ENCODE measurements at regions not wholly inside any gene's neighbourhood (a gene's known extent, or its start where the extent isn't known, plus 50 kb on each side); places are given as distances from the start of the nearest gene placed in this dataset.

DNA sequence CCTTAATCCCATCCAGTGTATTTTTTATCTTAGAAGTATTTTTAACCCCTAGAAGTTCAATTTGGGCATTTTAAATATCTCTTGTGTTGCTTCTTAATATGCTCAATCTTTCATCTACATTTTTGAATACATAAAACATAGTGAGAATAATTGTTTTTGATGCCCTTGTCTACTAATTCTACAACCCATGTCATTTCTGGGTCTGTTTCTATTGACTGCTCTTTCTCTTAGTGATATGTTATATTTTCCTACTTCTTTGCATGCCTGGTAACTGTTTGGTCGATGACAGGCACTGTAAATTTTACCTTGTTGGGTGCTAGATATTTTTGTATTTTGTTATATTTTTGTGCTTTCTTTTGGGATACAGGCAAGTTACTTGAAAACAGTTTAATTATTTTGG is 56.3 kb downstream of the CYTL1 start:
- DNase-seq, result no peak

All from fibroblast of skin of right quadriceps (primary cell).